ENCODE measurements at regions not wholly inside any gene's neighbourhood (a gene's known extent, or its start where the extent isn't known, plus 50 kb on each side); places are given as distances from the start of the nearest gene placed in this dataset.

GRCh38 chr18:72122103-72122502 is 422.0 kb downstream of the CBLN2 start:
- TF ChIP-seq POLR2A (IDR thresholded peaks at IDR 0.05; ENCODE audit: low read depth, low read length) (no peak), PAX5 (IDR thresholded peaks at IDR 0.05; ENCODE audit: insufficient read depth, low read length, severe bottlenecking) (no peak), POU2F2 (IDR thresholded peaks at IDR 0.05; ENCODE audit: low read depth, low read length) (no peak), SPI1 (IDR thresholded peaks at IDR 0.05; ENCODE audit: low read depth, low read length) (no peak), TAF1 (IDR thresholded peaks at IDR 0.05; ENCODE audit: low read depth, low read length) (no peak), POLR2AphosphoS5 (IDR thresholded peaks at IDR 0.05; ENCODE audit: low read depth, low read length) (no peak)
- FAIRE-seq: no peak
- no peak for DNase-seq (ENCODE audit: insufficient read length, low spot score)

- TF ChIP-seq TAF1 (IDR thresholded peaks at IDR 0.05; ENCODE audit: low read depth, low read length) (no peak), PAX5 (IDR thresholded peaks at IDR 0.05; ENCODE audit: insufficient read depth, low read length, severe bottlenecking) (no peak), POLR2AphosphoS5 (IDR thresholded peaks at IDR 0.05; ENCODE audit: low read depth, low read length) (no peak), POLR2A (IDR thresholded peaks at IDR 0.05; ENCODE audit: low read depth, low read length) (no peak), POU2F2 (IDR thresholded peaks at IDR 0.05; ENCODE audit: low read depth, low read length) (no peak), SPI1 (IDR thresholded peaks at IDR 0.05; ENCODE audit: low read depth, low read length) (no peak)
- no peak for DNase-seq (ENCODE audit: insufficient read length, low spot score)
These were observed 425.1 kb downstream of the CBLN2 start for GRCh38 chr18:72119082-72119481.

GRCh38 chr18:72114801-72115594 is 429.1 kb downstream of the CBLN2 start:
- FAIRE-seq: no peak
- TF ChIP-seq PAX5 (IDR thresholded peaks at IDR 0.05; ENCODE audit: insufficient read depth, low read length, severe bottlenecking) (no peak), SPI1 (IDR thresholded peaks at IDR 0.05; ENCODE audit: low read depth, low read length) (no peak), TAF1 (IDR thresholded peaks at IDR 0.05; ENCODE audit: low read depth, low read length) (no peak), POLR2AphosphoS5 (IDR thresholded peaks at IDR 0.05; ENCODE audit: low read depth, low read length) (no peak), POLR2A (IDR thresholded peaks at IDR 0.05; ENCODE audit: low read depth, low read length) (no peak), POU2F2 (IDR thresholded peaks at IDR 0.05; ENCODE audit: low read depth, low read length) (no peak)
- no peak for DNase-seq (ENCODE audit: insufficient read length, low spot score)

More at GRCh38 chr18:72119082-72119481, 425.1 kb downstream of the CBLN2 start:
- no peak for FAIRE-seq

DNA sequence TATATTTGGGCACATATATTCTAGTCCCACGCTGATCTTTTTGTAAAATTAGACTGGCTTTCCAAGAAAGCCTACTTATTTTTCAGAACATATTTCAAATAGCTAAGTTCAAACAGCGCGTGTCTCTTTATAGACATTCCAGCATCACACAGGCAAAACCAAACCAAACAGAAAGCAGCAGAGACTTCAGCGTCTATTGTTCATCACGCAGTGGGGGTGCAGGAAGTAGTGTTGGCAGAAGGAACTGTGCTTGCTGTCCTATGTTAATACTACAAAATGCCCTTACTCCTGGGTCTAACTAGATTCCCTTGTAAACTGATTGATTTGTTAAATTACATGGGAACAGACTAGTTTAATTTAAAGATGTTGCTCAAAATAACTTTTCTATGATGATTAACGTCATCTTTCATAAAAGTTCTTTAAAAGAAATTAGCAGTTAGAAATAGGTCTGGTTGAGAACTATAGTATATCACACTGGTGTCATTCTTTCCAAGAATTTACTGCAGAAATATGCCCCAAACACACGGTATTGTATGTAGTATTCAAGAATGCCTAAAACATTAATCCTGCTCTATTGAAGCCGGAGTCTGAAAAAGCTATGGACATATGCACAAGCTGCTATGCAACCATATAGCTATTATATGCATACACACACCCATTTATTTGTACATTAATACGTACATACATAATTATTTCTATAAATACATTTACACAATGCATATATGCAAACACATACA is 436.3 kb downstream of the CBLN2 start:
- FAIRE-seq (no peak), DNase-seq (ENCODE audit: insufficient read length, low spot score) (no peak)
- TF ChIP-seq TAF1 (IDR thresholded peaks at IDR 0.05; ENCODE audit: low read depth, low read length) (no peak), POLR2AphosphoS5 (IDR thresholded peaks at IDR 0.05; ENCODE audit: low read depth, low read length) (no peak), PAX5 (IDR thresholded peaks at IDR 0.05; ENCODE audit: insufficient read depth, low read length, severe bottlenecking) (no peak), POU2F2 (IDR thresholded peaks at IDR 0.05; ENCODE audit: low read depth, low read length) (no peak), SPI1 (IDR thresholded peaks at IDR 0.05; ENCODE audit: low read depth, low read length) (no peak), POLR2A (IDR thresholded peaks at IDR 0.05; ENCODE audit: low read depth, low read length) (no peak)

- no peak for TF ChIP-seq SPI1 (IDR thresholded peaks at IDR 0.05; ENCODE audit: low read depth, low read length)
- no peak for TF ChIP-seq PAX5 (IDR thresholded peaks at IDR 0.05; ENCODE audit: insufficient read depth, low read length, severe bottlenecking)
- no peak for TF ChIP-seq TAF1 (IDR thresholded peaks at IDR 0.05; ENCODE audit: low read depth, low read length)
- no peak for TF ChIP-seq POLR2AphosphoS5 (IDR thresholded peaks at IDR 0.05; ENCODE audit: low read depth, low read length)
- TF ChIP-seq POU2F2 (IDR thresholded peaks at IDR 0.05; ENCODE audit: low read depth, low read length): no peak
- no peak for TF ChIP-seq POLR2A (IDR thresholded peaks at IDR 0.05; ENCODE audit: low read depth, low read length)
- FAIRE-seq: no peak
These were observed 439.3 kb downstream of the CBLN2 start for GRCh38 chr18:72104851-72105250.

GRCh38 chr18:72102412-72102811 is 441.7 kb downstream of the CBLN2 start:
- no peak for FAIRE-seq
- no peak for TF ChIP-seq POLR2A (IDR thresholded peaks at IDR 0.05; ENCODE audit: low read depth, low read length)
- TF ChIP-seq POU2F2 (IDR thresholded peaks at IDR 0.05; ENCODE audit: low read depth, low read length): no peak
- no peak for TF ChIP-seq POLR2AphosphoS5 (IDR thresholded peaks at IDR 0.05; ENCODE audit: low read depth, low read length)
- no peak for TF ChIP-seq SPI1 (IDR thresholded peaks at IDR 0.05; ENCODE audit: low read depth, low read length)
- no peak for TF ChIP-seq TAF1 (IDR thresholded peaks at IDR 0.05; ENCODE audit: low read depth, low read length)
- TF ChIP-seq PAX5 (IDR thresholded peaks at IDR 0.05; ENCODE audit: insufficient read depth, low read length, severe bottlenecking): no peak
- no peak for DNase-seq (ENCODE audit: insufficient read length, low spot score)

More at GRCh38 chr18:72104851-72105250, 439.3 kb downstream of the CBLN2 start:
- no peak for DNase-seq (ENCODE audit: insufficient read length, low spot score)

- no peak for DNase-seq (ENCODE audit: insufficient read length, low spot score)
- FAIRE-seq: no peak
- TF ChIP-seq POU2F2 (IDR thresholded peaks at IDR 0.05; ENCODE audit: low read depth, low read length) (no peak), POLR2A (IDR thresholded peaks at IDR 0.05; ENCODE audit: low read depth, low read length) (no peak)
These were observed 443.6 kb downstream of the CBLN2 start for GRCh38 chr18:72100465-72101004.

- DNase-seq (ENCODE audit: insufficient read length, low spot score) (no peak), FAIRE-seq (no peak)
- TF ChIP-seq POLR2AphosphoS5 (IDR thresholded peaks at IDR 0.05; ENCODE audit: low read depth, low read length) (no peak), TAF1 (IDR thresholded peaks at IDR 0.05; ENCODE audit: low read depth, low read length) (no peak), POU2F2 (IDR thresholded peaks at IDR 0.05; ENCODE audit: low read depth, low read length) (no peak), SPI1 (IDR thresholded peaks at IDR 0.05; ENCODE audit: low read depth, low read length) (no peak), PAX5 (IDR thresholded peaks at IDR 0.05; ENCODE audit: insufficient read depth, low read length, severe bottlenecking) (no peak), POLR2A (IDR thresholded peaks at IDR 0.05; ENCODE audit: low read depth, low read length) (no peak)
These were observed 452.8 kb downstream of the CBLN2 start for GRCh38 chr18:72091369-72091768.

GRCh38 chr18:72089432-72089831 is 454.7 kb downstream of the CBLN2 start:
- TF ChIP-seq SPI1 (IDR thresholded peaks at IDR 0.05; ENCODE audit: low read depth, low read length) (no peak), TAF1 (IDR thresholded peaks at IDR 0.05; ENCODE audit: low read depth, low read length) (no peak), POU2F2 (IDR thresholded peaks at IDR 0.05; ENCODE audit: low read depth, low read length) (no peak), PAX5 (IDR thresholded peaks at IDR 0.05; ENCODE audit: insufficient read depth, low read length, severe bottlenecking) (no peak), POLR2AphosphoS5 (IDR thresholded peaks at IDR 0.05; ENCODE audit: low read depth, low read length) (no peak), POLR2A (IDR thresholded peaks at IDR 0.05; ENCODE audit: low read depth, low read length) (no peak)
- FAIRE-seq (no peak), DNase-seq (ENCODE audit: insufficient read length, low spot score) (no peak)

Measured in GM12891 (cell line).